Dendritic cell treated with granulocyte-macrophage colony-stimulating factor and Interleukin-4, amounts not matched to agents 40 ng/mL and 50 ng/mL, for 4 days (primary cell): ENCODE measurements at regions not wholly inside any gene's neighbourhood (a gene's known extent, or its start where the extent isn't known, plus 50 kb on each side); places are given as distances from the start of the nearest gene placed in this dataset.

Experiments
- H3K27ac Mint-ChIP-seq: one replicate; pipeline ENCODE4 v1.8.0; 2022; ENCODE audit warnings: mild to moderate bottlenecking, mixed read lengths
- H3K27me3 Mint-ChIP-seq: one replicate; pipeline ENCODE4 v1.8.0; 2022; ENCODE audit warnings: mild to moderate bottlenecking, mixed read lengths
- H3K36me3 Mint-ChIP-seq: one replicate; pipeline ENCODE4 v1.8.0; 2022; ENCODE audit warnings: low read depth, mixed read lengths
- H3K4me1 Mint-ChIP-seq: one replicate; pipeline ENCODE4 v1.8.0; 2022; ENCODE audit warnings: low read depth, mixed read lengths
- H3K4me3 Mint-ChIP-seq: one replicate; pipeline ENCODE4 v1.8.0; 2022; ENCODE audit warnings: mild to moderate bottlenecking, moderate library complexity, mixed read lengths
- H3K9me3 Mint-ChIP-seq: one replicate; pipeline ENCODE4 v1.8.0; 2022; ENCODE audit warnings: mixed read lengths
- intact Hi-C: fragments of 100-400 bp; cut with micrococcal nuclease; formaldehyde crosslinking; loops from one replicate; pipeline ENCODE4 v1.15.0; 2022

- Mint-ChIP-seq H3K36me3 (no peaks in the 10 kb centered on the region), H3K27ac (no peak overlapping the region), H3K9me3 (no peaks in the 10 kb centered on the region), H3K4me3 (no peak overlapping the region), H3K4me1 (no peaks in the 10 kb centered on the region), H3K27me3 (peaks cover 1% of the 10 kb centered on the region)
- intact Hi-C loops = no loop called here
Measured at GRCh38 chr11:13110929-13111812, 102.1 kb downstream of the RASSF10 start.

- no peaks in the 10 kb centered on the region for H3K9me3 Mint-ChIP-seq
- H3K4me1 Mint-ChIP-seq = no peaks in the 10 kb centered on the region
- H3K36me3 Mint-ChIP-seq = no peaks in the 10 kb centered on the region
- H3K27me3 Mint-ChIP-seq = peaks cover 3% of the 10 kb centered on the region
- no peak overlapping the region for H3K4me3 Mint-ChIP-seq
- no peak overlapping the region for H3K27ac Mint-ChIP-seq
- intact Hi-C loops = no loop called here
Measured at GRCh38 chr11:13111813-13112130, 102.7 kb downstream of the RASSF10 start.

GRCh38 chr11:13114566-13115379 lies 105.7 kb downstream of the RASSF10 start:
- Mint-ChIP-seq H3K4me1 (no peaks in the 10 kb centered on the region), H3K36me3 (no peaks in the 10 kb centered on the region)

GRCh38 chr11:13115380-13115675 lies 106.2 kb downstream of the RASSF10 start:
- no peaks in the 10 kb centered on the region for H3K36me3 Mint-ChIP-seq
- intact Hi-C loops = no loop called here
- peaks cover 5% of the 10 kb centered on the region for H3K27me3 Mint-ChIP-seq
- no peak overlapping the region for H3K4me3 Mint-ChIP-seq
- H3K27ac Mint-ChIP-seq = no peak overlapping the region
- H3K4me1 Mint-ChIP-seq = no peaks in the 10 kb centered on the region
- no peaks in the 10 kb centered on the region for H3K9me3 Mint-ChIP-seq

More at GRCh38 chr11:13114566-13115379, 105.7 kb downstream of the RASSF10 start:
- Mint-ChIP-seq H3K4me3 (no peak overlapping the region), H3K27me3 (peaks cover 5% of the 10 kb centered on the region), H3K9me3 (no peaks in the 10 kb centered on the region), H3K27ac (no peak overlapping the region)
- intact Hi-C loops = no loop called here

- no peaks in the 10 kb centered on the region for H3K4me1 Mint-ChIP-seq
- H3K27ac Mint-ChIP-seq = no peak overlapping the region
- intact Hi-C loops = no loop called here
- H3K4me3 Mint-ChIP-seq = no peak overlapping the region
- no peaks in the 10 kb centered on the region for H3K36me3 Mint-ChIP-seq
- H3K27me3 Mint-ChIP-seq = peaks cover 5% of the 10 kb centered on the region
- H3K9me3 Mint-ChIP-seq = no peaks in the 10 kb centered on the region
Measured at GRCh38 chr11:13116491-13116890, 107.4 kb downstream of the RASSF10 start.

GRCh38 chr11:13117344-13117743 lies 108.2 kb downstream of the RASSF10 start:
- Mint-ChIP-seq H3K4me1 (no peaks in the 10 kb centered on the region), H3K4me3 (no peak overlapping the region), H3K9me3 (no peaks in the 10 kb centered on the region), H3K36me3 (no peaks in the 10 kb centered on the region), H3K27ac (no peak overlapping the region), H3K27me3 (peaks cover 5% of the 10 kb centered on the region)
- intact Hi-C loops = no loop called here

GRCh38 chr11:13118194-13118593 lies 109.1 kb downstream of the RASSF10 start:
- no peaks in the 10 kb centered on the region for H3K9me3 Mint-ChIP-seq
- no peak overlapping the region for H3K4me3 Mint-ChIP-seq
- no peaks in the 10 kb centered on the region for H3K36me3 Mint-ChIP-seq
- H3K27me3 Mint-ChIP-seq = peaks cover 7% of the 10 kb centered on the region
- no peaks in the 10 kb centered on the region for H3K4me1 Mint-ChIP-seq
- no peak overlapping the region for H3K27ac Mint-ChIP-seq
- intact Hi-C loops = no loop called here

- Mint-ChIP-seq H3K9me3 (no peaks in the 10 kb centered on the region), H3K4me3 (no peak overlapping the region), H3K27me3 (peaks cover 7% of the 10 kb centered on the region), H3K36me3 (no peaks in the 10 kb centered on the region), H3K27ac (no peak overlapping the region), H3K4me1 (no peaks in the 10 kb centered on the region)
- intact Hi-C loops = no loop called here
Measured at GRCh38 chr11:13118650-13119049, 109.5 kb downstream of the RASSF10 start.

- H3K27ac Mint-ChIP-seq = no peak overlapping the region
- intact Hi-C loops = no loop called here
- H3K27me3 Mint-ChIP-seq = peaks cover 7% of the 10 kb centered on the region
- no peaks in the 10 kb centered on the region for H3K4me1 Mint-ChIP-seq
- H3K9me3 Mint-ChIP-seq = no peaks in the 10 kb centered on the region
- H3K36me3 Mint-ChIP-seq = no peaks in the 10 kb centered on the region
- no peak overlapping the region for H3K4me3 Mint-ChIP-seq
Measured at GRCh38 chr11:13119361-13119760, 110.2 kb downstream of the RASSF10 start.

GRCh38 chr11:13119941-13120520 lies 110.9 kb downstream of the RASSF10 start:
- Mint-ChIP-seq H3K4me3 (no peak overlapping the region), H3K27ac (no peak overlapping the region), H3K27me3 (peaks cover 10% of the 10 kb centered on the region), H3K36me3 (no peaks in the 10 kb centered on the region), H3K9me3 (no peaks in the 10 kb centered on the region), H3K4me1 (no peaks in the 10 kb centered on the region)
- intact Hi-C loops = no loop called here

- H3K4me1 Mint-ChIP-seq = no peaks in the 10 kb centered on the region
- no peaks in the 10 kb centered on the region for H3K36me3 Mint-ChIP-seq
- no peaks in the 10 kb centered on the region for H3K9me3 Mint-ChIP-seq
- H3K27ac Mint-ChIP-seq = no peak overlapping the region
- intact Hi-C loops = no loop called here
- no peak overlapping the region for H3K4me3 Mint-ChIP-seq
- peaks cover 11% of the 10 kb centered on the region for H3K27me3 Mint-ChIP-seq
Measured at GRCh38 chr11:13120691-13121090, 111.6 kb downstream of the RASSF10 start.

- Mint-ChIP-seq H3K9me3 (no peaks in the 10 kb centered on the region), H3K36me3 (no peaks in the 10 kb centered on the region), H3K27ac (no peak overlapping the region), H3K4me1 (no peaks in the 10 kb centered on the region), H3K27me3 (peaks cover 16% of the 10 kb centered on the region), H3K4me3 (no peak overlapping the region)
- intact Hi-C loops = no loop called here
Measured at GRCh38 chr11:13126430-13126829, 117.3 kb downstream of the RASSF10 start.

GRCh38 chr11:13127161-13127560 lies 118.0 kb downstream of the RASSF10 start:
- H3K9me3 Mint-ChIP-seq = no peaks in the 10 kb centered on the region
- H3K4me1 Mint-ChIP-seq = no peaks in the 10 kb centered on the region
- intact Hi-C loops = no loop called here
- no peak overlapping the region for H3K27ac Mint-ChIP-seq
- H3K36me3 Mint-ChIP-seq = no peaks in the 10 kb centered on the region
- H3K4me3 Mint-ChIP-seq = no peak overlapping the region
- H3K27me3 Mint-ChIP-seq = peaks cover 16% of the 10 kb centered on the region

GRCh38 chr11:13128354-13128753 lies 119.2 kb downstream of the RASSF10 start:
- Mint-ChIP-seq H3K27me3 (peaks cover 14% of the 10 kb centered on the region), H3K4me1 (peaks cover 8% of the 10 kb centered on the region), H3K36me3 (no peaks in the 10 kb centered on the region), H3K9me3 (no peaks in the 10 kb centered on the region), H3K27ac (no peak overlapping the region), H3K4me3 (no peak overlapping the region)
- intact Hi-C loops = no loop called here
